Osteocyte (in vitro differentiated cells): ENCODE measurements at regions not wholly inside any gene's neighbourhood (a gene's known extent, or its start where the extent isn't known, plus 50 kb on each side); places are given as distances from the start of the nearest gene placed in this dataset.
"Not testable (repeated sequence)": the region's sequence is repeated elsewhere in the genome, so short reads cannot be mapped to it uniquely, and the experiment has no call there.

Experiments
- DNase-seq: peaks from one replicate; pipeline ENCODE4 v3.0.0; 2021; ENCODE audit warnings: mixed read lengths; ENCODE audit not compliant: unreplicated experiment; ENCODE audit errors: extremely low spot score
- H3K27ac Mint-ChIP-seq: one replicate; pipeline ENCODE4 v1.8.0; 2021; ENCODE audit warnings: mild to moderate bottlenecking, mixed read lengths; ENCODE audit not compliant: unreplicated experiment
- H3K27me3 Mint-ChIP-seq: one replicate; pipeline ENCODE4 v1.8.0; 2021; ENCODE audit warnings: mixed read lengths; ENCODE audit not compliant: unreplicated experiment
- H3K36me3 Mint-ChIP-seq: one replicate; pipeline ENCODE4 v1.8.0; 2021; ENCODE audit warnings: mixed read lengths; ENCODE audit not compliant: unreplicated experiment
- H3K4me1 Mint-ChIP-seq: one replicate; pipeline ENCODE4 v1.8.0; 2021; ENCODE audit warnings: mixed read lengths; ENCODE audit not compliant: unreplicated experiment
- H3K4me3 Mint-ChIP-seq: one replicate; pipeline ENCODE4 v1.8.0; 2021; ENCODE audit warnings: mild to moderate bottlenecking, moderate library complexity, mixed read lengths; ENCODE audit not compliant: unreplicated experiment
- H3K9me3 Mint-ChIP-seq: one replicate; pipeline ENCODE4 v1.8.0; 2021; ENCODE audit warnings: mixed read lengths; ENCODE audit not compliant: unreplicated experiment
- TF ChIP-seq, protein P1 (sequence below): fragments of 200-600 bp; sonication (generic); IDR thresholded peaks from 2 replicates; pipeline ENCODE4 v1.5.0; 2021; ENCODE audit warnings: antibody characterized with exemption, mild to moderate bottlenecking, moderate library complexity

- DNase-seq = no peak
- no peaks in the 10 kb centered on the region for H3K9me3 Mint-ChIP-seq
- H3K27me3 Mint-ChIP-seq = peaks cover 5% of the 10 kb centered on the region
- no peak overlapping the region for H3K27ac Mint-ChIP-seq
- peaks cover 12% of the 10 kb centered on the region for H3K4me1 Mint-ChIP-seq
- H3K4me3 Mint-ChIP-seq = no peak overlapping the region
- TF ChIP-seq, protein P1, sequence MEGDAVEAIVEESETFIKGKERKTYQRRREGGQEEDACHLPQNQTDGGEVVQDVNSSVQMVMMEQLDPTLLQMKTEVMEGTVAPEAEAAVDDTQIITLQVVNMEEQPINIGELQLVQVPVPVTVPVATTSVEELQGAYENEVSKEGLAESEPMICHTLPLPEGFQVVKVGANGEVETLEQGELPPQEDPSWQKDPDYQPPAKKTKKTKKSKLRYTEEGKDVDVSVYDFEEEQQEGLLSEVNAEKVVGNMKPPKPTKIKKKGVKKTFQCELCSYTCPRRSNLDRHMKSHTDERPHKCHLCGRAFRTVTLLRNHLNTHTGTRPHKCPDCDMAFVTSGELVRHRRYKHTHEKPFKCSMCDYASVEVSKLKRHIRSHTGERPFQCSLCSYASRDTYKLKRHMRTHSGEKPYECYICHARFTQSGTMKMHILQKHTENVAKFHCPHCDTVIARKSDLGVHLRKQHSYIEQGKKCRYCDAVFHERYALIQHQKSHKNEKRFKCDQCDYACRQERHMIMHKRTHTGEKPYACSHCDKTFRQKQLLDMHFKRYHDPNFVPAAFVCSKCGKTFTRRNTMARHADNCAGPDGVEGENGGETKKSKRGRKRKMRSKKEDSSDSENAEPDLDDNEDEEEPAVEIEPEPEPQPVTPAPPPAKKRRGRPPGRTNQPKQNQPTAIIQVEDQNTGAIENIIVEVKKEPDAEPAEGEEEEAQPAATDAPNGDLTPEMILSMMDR = no peak
- H3K36me3 Mint-ChIP-seq = no peaks in the 10 kb centered on the region
These were observed 1679.0 kb downstream of the SUCLG1 start for GRCh38 chr2:82780050-82780449.

DNA sequence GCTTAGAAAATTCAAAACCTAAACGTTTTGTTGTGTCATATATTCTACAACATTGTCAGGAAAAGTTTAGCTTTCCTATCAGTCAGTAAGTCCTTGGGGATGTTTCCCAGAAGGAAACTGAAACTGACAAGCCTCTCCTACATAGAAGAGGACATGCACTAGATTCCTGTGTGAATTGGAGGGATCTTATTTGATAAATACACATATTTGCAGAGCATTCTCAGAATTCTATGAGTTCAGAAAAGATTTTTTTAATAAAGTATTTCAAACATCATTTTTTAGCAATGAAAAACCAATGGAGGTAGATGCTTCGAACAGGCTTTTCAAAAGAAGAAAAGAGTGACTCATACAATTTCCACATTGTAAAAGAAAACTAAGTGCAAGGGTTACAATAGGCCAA lies 1706.7 kb downstream of the SUCLG1 start:
- H3K36me3 Mint-ChIP-seq = no peaks in the 10 kb centered on the region
- no peaks in the 10 kb centered on the region for H3K4me1 Mint-ChIP-seq
- TF ChIP-seq, protein P1 = no peak
- no peak for DNase-seq
- H3K27me3 Mint-ChIP-seq = no peaks in the 10 kb centered on the region
- no peak overlapping the region for H3K27ac Mint-ChIP-seq
- H3K9me3 Mint-ChIP-seq = peaks cover 30% of the 10 kb centered on the region
- H3K4me3 Mint-ChIP-seq = no peak overlapping the region

DNA sequence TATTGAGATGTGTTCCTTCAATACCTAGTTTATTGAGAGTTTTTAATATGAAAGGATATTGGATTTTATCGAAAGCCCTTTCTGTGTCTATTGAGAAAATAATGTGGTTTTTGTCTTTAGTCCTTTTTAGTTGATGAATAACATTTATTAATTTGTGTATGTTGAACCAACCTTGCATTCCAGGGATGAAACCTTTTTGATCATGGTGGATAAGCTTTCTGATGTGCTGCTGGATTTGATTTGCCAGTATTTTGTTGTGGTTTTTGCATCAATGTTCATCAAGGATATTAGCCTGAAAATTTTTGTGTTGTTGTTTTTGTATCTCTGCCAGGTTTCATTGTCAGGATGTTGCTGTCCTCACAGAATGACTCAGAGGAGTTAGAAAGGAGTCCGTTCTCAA lies 1710.4 kb downstream of the SUCLG1 start:
- Mint-ChIP-seq H3K36me3 (no peaks in the 10 kb centered on the region), H3K4me3 (no peak overlapping the region), H3K4me1 (no peaks in the 10 kb centered on the region), H3K9me3 (peaks cover 34% of the 10 kb centered on the region), H3K27me3 (peaks cover 2% of the 10 kb centered on the region), H3K27ac (no peak overlapping the region)
- no peak for DNase-seq
- TF ChIP-seq, protein P1 = no peak

DNA sequence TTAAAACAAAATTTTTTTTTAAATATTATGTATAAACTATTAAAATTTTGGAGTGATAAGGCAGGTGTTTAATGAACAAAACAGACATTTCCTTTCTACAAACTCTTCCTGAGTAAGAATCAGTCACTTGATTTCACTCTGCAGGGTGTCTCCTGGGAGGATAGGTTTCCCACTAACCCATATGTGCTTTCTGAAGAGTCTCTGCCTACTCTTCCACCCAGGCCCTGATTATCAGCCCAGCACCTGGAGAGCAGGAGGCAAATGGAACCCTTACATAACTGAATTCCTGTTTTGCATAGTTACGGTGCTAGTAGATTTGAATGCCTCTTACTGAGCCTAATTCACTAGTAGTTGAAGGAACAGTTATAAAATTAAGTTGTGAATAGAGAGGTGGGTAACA lies 1718.6 kb downstream of the SUCLG1 start:
- H3K4me1 Mint-ChIP-seq = no peaks in the 10 kb centered on the region
- H3K27ac Mint-ChIP-seq = no peak overlapping the region
- TF ChIP-seq, protein P1 = no peak
- H3K4me3 Mint-ChIP-seq = no peak overlapping the region
- peaks cover 3% of the 10 kb centered on the region for H3K9me3 Mint-ChIP-seq
- H3K27me3 Mint-ChIP-seq = peaks cover 9% of the 10 kb centered on the region
- H3K36me3 Mint-ChIP-seq = no peaks in the 10 kb centered on the region
- DNase-seq = no peak

DNA sequence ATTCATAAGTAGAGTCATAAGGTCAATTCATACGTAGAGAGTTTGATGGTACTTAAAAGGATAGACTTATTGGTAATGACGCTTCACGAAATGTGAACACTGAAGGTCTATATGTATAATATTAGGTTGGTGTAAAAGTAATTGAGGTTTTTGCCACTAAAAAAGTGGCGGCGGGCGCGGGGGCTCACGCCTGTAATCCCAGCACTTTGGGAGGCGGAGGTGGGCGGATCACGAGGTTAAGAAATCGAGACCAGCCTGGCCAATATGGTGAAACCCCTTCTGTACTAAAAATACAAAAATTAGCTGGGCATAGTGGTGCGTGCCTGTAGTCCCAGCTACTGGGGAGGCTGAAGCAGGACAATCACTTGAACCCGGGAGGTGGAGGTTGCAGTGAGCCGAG lies 1721.1 kb downstream of the SUCLG1 start:
- H3K36me3 Mint-ChIP-seq, H3K4me1 Mint-ChIP-seq, H3K27ac Mint-ChIP-seq, H3K27me3 Mint-ChIP-seq, DNase-seq, H3K4me3 Mint-ChIP-seq, H3K9me3 Mint-ChIP-seq: not testable (repeated sequence)

- Mint-ChIP-seq H3K4me3 (no peak overlapping the region), H3K9me3 (no peaks in the 10 kb centered on the region), H3K4me1 (no peaks in the 10 kb centered on the region), H3K27me3 (peaks cover 7% of the 10 kb centered on the region), H3K36me3 (no peaks in the 10 kb centered on the region), H3K27ac (no peak overlapping the region)
- DNase-seq = no peak
- TF ChIP-seq, protein P1 = no peak
These were observed 1723.7 kb downstream of the SUCLG1 start for GRCh38 chr2:82735336-82735735.
